ENCODE measurements at regions not wholly inside any gene's neighbourhood (a gene's known extent, or its start where the extent isn't known, plus 50 kb on each side); places are given as distances from the start of the nearest gene placed in this dataset.

DNA sequence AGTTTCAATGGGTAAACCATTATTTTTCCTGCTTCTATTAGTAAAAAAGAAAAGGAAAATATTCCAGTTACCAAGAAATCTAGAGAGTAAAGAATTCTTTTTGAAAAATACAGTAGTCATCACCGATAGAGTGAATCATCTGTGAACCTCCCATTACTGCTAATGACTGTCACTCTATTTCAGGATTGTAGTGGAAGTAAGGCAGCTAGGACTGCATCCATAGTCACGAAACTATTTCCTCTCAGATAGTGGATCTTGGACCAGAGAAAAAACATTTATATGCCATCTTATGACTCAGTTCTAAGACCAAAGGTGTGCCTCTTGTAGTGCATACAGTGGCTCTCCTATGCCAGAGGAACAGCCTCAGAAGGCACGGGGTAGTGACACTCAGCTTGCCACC lies 173.9 kb upstream of the PLEKHA5 start:
- FAIRE-seq (no peak), DNase-seq (ENCODE audit: insufficient read length, low spot score) (no peak)
- TF ChIP-seq, protein P1, sequence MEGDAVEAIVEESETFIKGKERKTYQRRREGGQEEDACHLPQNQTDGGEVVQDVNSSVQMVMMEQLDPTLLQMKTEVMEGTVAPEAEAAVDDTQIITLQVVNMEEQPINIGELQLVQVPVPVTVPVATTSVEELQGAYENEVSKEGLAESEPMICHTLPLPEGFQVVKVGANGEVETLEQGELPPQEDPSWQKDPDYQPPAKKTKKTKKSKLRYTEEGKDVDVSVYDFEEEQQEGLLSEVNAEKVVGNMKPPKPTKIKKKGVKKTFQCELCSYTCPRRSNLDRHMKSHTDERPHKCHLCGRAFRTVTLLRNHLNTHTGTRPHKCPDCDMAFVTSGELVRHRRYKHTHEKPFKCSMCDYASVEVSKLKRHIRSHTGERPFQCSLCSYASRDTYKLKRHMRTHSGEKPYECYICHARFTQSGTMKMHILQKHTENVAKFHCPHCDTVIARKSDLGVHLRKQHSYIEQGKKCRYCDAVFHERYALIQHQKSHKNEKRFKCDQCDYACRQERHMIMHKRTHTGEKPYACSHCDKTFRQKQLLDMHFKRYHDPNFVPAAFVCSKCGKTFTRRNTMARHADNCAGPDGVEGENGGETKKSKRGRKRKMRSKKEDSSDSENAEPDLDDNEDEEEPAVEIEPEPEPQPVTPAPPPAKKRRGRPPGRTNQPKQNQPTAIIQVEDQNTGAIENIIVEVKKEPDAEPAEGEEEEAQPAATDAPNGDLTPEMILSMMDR (IDR thresholded peaks at IDR 0.05; ENCODE audit: insufficient read depth, missing control alignments), result no peak

DNA sequence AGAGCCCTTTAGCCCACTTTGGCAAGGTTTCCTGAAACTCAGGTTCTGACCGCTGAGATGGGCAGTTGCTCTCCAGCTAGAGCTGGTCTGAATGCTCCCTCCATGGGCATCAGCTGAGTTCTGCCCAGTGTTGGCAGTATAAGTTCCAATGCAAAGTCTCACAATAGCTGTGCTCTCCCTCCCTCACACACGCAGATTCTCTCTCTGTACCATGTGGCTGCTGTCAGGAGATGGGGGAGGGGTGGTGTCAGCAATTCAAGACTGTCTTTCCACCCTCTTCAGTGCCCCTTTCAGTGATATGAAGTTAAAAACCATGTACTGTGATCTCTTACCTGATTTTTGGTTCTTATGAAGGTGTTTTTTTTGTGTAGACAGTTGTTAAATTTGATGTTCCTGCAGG lies 164.3 kb upstream of the PLEKHA5 start:
- TF ChIP-seq, protein P1 (IDR thresholded peaks at IDR 0.05; ENCODE audit: insufficient read depth, missing control alignments), result no peak
- no peak for FAIRE-seq
- no peak for DNase-seq (ENCODE audit: insufficient read length, low spot score)

DNA sequence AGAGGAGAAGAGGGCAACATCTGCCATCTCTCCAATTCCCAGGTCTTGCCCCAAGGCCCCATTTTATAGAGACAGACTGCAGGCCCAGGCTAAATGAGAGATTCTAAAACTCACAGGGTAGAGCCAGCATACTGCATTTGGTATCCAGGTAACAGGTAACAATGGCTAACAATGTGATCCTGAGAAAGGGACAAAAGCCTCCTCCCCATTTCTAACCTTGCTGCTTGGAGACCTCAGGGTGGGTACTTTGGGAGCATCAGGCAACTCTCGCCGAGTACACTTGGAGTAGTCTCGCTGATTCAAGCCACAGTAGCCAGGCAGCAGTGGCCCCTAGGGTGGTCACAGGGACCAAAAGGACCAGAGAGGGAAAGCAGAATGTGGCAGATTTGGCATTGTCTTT lies 162.6 kb upstream of the PLEKHA5 start:
- no peak for FAIRE-seq

DNA sequence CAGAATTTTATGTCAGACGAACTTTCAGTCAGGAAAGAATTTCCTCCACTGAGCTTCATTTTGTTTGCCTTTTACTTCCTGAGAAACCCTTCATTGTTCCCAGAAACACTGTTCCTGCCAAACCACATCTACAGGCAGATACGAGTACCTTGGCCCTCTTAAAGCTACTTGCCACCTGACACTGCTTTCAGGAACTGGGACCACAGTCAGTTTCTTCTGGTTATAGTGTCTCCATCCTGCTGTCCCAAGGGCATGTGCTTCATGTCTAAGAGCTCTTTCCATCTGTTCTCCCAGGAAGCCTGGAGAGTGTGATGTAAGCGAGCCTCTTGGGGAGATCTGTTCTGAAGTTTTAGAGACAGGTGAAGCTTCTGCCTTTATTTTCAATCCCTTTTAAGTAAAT lies 161.7 kb upstream of the PLEKHA5 start:
- TF ChIP-seq, protein P1 (IDR thresholded peaks at IDR 0.05; ENCODE audit: insufficient read depth, missing control alignments), result no peak
- DNase-seq (ENCODE audit: insufficient read length, low spot score) (no peak), FAIRE-seq (no peak)

More for the DNA sequence above, 162.6 kb upstream of the PLEKHA5 start:
- TF ChIP-seq, protein P1 (IDR thresholded peaks at IDR 0.05; ENCODE audit: insufficient read depth, missing control alignments), result no peak
- no peak for DNase-seq (ENCODE audit: insufficient read length, low spot score)

DNA sequence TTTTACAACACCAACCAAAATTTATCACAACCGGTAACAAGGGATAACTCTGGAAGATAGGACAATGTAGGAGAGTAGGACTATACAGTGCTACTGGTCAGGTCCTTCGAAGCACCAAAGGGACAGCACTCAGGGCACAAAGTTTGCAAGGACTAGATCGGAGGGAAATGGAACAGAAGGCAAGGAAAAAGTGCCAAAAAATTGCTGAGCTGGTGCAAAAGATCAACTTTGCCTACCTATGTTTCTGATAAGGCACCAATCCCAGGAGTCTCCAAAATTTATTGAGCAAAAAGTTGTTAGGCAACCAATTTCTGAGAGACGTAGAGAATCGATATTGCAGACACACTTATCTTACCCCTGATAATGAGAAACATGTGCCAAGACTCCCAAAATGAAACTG lies 160.0 kb upstream of the PLEKHA5 start:
- DNase-seq (ENCODE audit: insufficient read length, low spot score) (no peak), FAIRE-seq (no peak)
- TF ChIP-seq, protein P1 (IDR thresholded peaks at IDR 0.05; ENCODE audit: insufficient read depth, missing control alignments), result no peak

DNA sequence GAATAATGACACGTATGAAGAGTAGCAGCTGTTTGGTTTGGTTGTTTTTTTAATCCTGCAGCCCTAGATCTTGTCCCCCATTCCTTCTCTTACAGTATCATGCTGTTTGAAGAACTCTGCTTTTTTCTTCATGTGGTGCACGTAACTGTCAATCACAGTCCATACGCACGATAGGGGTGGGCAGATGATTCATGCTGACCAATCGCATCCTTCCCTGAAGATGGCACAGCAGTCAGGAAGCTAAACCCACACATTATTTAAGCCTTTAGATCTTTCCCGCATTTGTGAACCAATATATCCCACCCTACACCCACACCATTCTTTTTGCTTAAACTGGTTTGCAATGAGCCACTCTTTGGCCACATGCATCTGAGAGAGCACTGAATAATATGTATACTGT lies 158.9 kb upstream of the PLEKHA5 start:
- DNase-seq (ENCODE audit: insufficient read length, low spot score) (no peak), FAIRE-seq (no peak)
- TF ChIP-seq, protein P1 (IDR thresholded peaks at IDR 0.05; ENCODE audit: insufficient read depth, missing control alignments), result no peak

DNA sequence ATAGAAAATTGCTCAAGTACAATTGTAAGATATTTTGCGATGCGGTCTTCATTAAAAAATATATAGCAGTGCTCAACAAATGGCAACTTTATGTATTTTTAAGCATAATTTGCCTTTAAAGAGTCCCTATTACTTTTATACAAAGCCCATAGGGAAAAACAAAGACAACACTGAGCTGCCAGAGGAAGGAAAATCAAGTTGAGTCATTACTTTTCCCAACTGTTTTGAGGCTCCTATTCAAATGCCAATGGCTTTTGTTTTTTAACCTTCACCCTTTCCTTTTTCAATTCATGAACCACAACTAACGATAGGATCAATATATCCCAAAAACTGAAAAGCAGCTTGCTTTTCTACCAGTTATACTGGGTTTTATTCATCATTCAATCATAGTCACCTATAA lies 157.6 kb upstream of the PLEKHA5 start:
- TF ChIP-seq, protein P1 (IDR thresholded peaks at IDR 0.05; ENCODE audit: insufficient read depth, missing control alignments), result no peak
- DNase-seq (ENCODE audit: insufficient read length, low spot score) (no peak), FAIRE-seq (no peak)

Data from D721Med (cell line).